ENCODE measurements at regions not wholly inside any gene's neighbourhood (a gene's known extent, or its start where the extent isn't known, plus 50 kb on each side); places are given as distances from the start of the nearest gene placed in this dataset.

DNA sequence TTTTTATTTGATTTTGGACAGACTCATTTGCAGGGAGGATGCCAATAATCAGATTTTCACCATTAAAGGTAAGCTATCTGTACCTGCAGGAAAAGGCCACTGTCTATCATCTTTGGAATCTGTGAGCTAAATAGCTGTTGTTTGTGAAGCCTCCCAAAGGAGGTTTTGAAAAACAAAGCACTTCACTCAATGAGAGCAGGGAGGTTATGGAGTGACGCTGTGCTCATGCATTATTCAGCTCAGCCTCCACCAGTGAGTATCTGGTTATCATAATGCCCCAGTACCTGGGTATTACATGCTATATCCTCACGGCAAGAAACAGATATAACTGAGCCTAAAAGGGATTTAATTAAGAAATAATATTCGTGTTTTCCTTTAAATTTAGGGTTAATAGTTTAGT lies 189.6 kb upstream of the PIK3C3 start:
- Histone ChIP-seq H4K20me1 (ENCODE audit: insufficient read depth, low read length) (no peaks in the 10 kb centered on the region), H3K4me2 (ENCODE audit: low read length) (no peak overlapping the region), H3K79me2 (ENCODE audit: insufficient read depth, low read depth, low read length) (no peaks in the 10 kb centered on the region), H2AFZ (ENCODE audit: low read length) (no peak overlapping the region), H3K4me3 (ENCODE audit: low read depth, low read length, poor library complexity, severe bottlenecking) (no peak overlapping the region), H3K9me2 (ENCODE audit: insufficient read depth, low read length) (no peaks in the 10 kb centered on the region), H3K9me3 (ENCODE audit: low read length) (no peaks in the 10 kb centered on the region), H3K36me3 (ENCODE audit: insufficient read depth, low read length) (no peaks in the 10 kb centered on the region), H3K27ac (ENCODE audit: low read depth, low read length, poor library complexity, severe bottlenecking) (no peak overlapping the region), H3K4me1 (ENCODE audit: insufficient read depth, low read length, poor library complexity, severe bottlenecking) (no peaks in the 10 kb centered on the region)
- TF ChIP-seq, protein P1, sequence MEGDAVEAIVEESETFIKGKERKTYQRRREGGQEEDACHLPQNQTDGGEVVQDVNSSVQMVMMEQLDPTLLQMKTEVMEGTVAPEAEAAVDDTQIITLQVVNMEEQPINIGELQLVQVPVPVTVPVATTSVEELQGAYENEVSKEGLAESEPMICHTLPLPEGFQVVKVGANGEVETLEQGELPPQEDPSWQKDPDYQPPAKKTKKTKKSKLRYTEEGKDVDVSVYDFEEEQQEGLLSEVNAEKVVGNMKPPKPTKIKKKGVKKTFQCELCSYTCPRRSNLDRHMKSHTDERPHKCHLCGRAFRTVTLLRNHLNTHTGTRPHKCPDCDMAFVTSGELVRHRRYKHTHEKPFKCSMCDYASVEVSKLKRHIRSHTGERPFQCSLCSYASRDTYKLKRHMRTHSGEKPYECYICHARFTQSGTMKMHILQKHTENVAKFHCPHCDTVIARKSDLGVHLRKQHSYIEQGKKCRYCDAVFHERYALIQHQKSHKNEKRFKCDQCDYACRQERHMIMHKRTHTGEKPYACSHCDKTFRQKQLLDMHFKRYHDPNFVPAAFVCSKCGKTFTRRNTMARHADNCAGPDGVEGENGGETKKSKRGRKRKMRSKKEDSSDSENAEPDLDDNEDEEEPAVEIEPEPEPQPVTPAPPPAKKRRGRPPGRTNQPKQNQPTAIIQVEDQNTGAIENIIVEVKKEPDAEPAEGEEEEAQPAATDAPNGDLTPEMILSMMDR (conservative IDR thresholded peaks at IDR 0.05; ENCODE audit: low read length): no peak
- TF ChIP-seq EZH2phosphoT487 (IDR thresholded peaks at IDR 0.05; ENCODE audit: borderline replicate concordance, low read depth, low read length): no peak
- POLR2A ChIA-PET: no interaction called here
- intact Hi-C loops (cut with micrococcal nuclease; ENCODE audit: unreplicated experiment): no loop called here
- DNase-seq (ENCODE audit: low spot score): no peak
- CTCF ChIA-PET (ENCODE audit: unreplicated experiment): no interaction called here
- no TSS peak for BruUV-seq (replicated peaks)

DNA sequence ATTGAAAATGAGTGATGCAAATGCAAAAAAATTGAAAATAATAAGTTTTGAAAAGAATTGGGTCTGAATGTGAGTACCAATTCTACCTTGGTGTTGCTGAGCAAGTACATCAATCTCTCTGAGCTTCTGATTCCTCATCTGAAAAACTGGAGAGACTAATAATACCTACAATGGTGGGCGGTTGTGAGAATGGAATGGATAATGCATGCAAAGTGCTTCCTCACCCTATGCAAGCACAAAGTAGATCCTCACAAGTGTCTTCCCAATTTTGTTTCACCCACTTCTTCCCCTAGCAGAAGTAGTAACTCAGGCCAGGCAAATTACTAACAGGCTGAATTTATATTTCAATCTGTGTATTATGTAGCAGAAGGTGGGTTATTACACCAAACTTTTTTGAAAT lies 191.7 kb upstream of the PIK3C3 start:
- Histone ChIP-seq H3K79me2 (ENCODE audit: insufficient read depth, low read depth, low read length) (no peaks in the 10 kb centered on the region), H3K9me2 (ENCODE audit: insufficient read depth, low read length) (no peaks in the 10 kb centered on the region), H3K4me3 (ENCODE audit: low read depth, low read length, poor library complexity, severe bottlenecking) (no peak overlapping the region), H3K4me2 (ENCODE audit: low read length) (no peak overlapping the region), H3K27ac (ENCODE audit: low read depth, low read length, poor library complexity, severe bottlenecking) (no peak overlapping the region), H4K20me1 (ENCODE audit: insufficient read depth, low read length) (no peaks in the 10 kb centered on the region), H3K9me3 (ENCODE audit: low read length) (no peaks in the 10 kb centered on the region), H3K36me3 (ENCODE audit: insufficient read depth, low read length) (no peaks in the 10 kb centered on the region), H2AFZ (ENCODE audit: low read length) (no peak overlapping the region), H3K4me1 (ENCODE audit: insufficient read depth, low read length, poor library complexity, severe bottlenecking) (no peaks in the 10 kb centered on the region)
- ChIA-PET CTCF (ENCODE audit: unreplicated experiment) (no interaction called here), POLR2A (no interaction called here)
- no peak for DNase-seq (ENCODE audit: low spot score)
- BruUV-seq (replicated peaks): no TSS peak
- intact Hi-C loops (cut with micrococcal nuclease; ENCODE audit: unreplicated experiment): no loop called here
- TF ChIP-seq, protein P1 (conservative IDR thresholded peaks at IDR 0.05; ENCODE audit: low read length): no peak
- no peak for TF ChIP-seq EZH2phosphoT487 (IDR thresholded peaks at IDR 0.05; ENCODE audit: borderline replicate concordance, low read depth, low read length)

DNA sequence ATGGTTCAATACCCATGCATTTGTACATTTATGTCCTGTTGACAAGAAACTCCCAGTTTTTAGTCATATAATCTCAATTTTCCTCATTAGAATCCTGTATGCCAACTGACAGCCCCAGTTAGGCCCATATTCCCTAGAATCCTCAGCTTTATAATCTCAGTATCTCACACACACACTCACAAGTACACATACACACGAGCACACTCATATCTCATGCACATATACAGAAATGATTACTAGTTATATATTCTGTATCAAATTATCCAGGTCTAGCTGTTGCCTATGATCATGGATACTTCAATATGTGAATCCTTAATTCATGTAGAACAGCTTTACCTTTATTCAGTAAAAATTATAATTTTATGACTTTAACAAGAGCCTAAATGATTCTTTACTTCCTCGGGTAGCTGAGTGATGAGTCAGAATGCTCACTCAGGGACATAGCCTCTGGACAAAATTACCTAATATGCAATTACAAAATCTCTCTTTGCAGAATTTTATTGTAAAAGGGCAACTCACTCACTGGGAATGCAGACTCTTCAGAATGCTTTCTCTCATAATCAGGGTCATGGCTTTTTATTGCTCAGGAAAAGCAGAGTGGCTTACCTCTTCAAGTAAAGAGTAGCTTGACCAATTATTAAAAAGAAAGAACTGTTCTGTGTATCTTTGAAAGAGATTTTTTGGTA lies 193.6 kb upstream of the PIK3C3 start:
- no TSS peak for BruUV-seq (replicated peaks)
- Histone ChIP-seq H3K4me3 (ENCODE audit: low read depth, low read length, poor library complexity, severe bottlenecking) (no peak overlapping the region), H3K36me3 (ENCODE audit: insufficient read depth, low read length) (no peaks in the 10 kb centered on the region), H3K4me2 (ENCODE audit: low read length) (no peak overlapping the region), H3K9me3 (ENCODE audit: low read length) (no peaks in the 10 kb centered on the region), H3K27ac (ENCODE audit: low read depth, low read length, poor library complexity, severe bottlenecking) (no peak overlapping the region), H4K20me1 (ENCODE audit: insufficient read depth, low read length) (no peaks in the 10 kb centered on the region), H2AFZ (ENCODE audit: low read length) (no peak overlapping the region), H3K4me1 (ENCODE audit: insufficient read depth, low read length, poor library complexity, severe bottlenecking) (no peaks in the 10 kb centered on the region), H3K79me2 (ENCODE audit: insufficient read depth, low read depth, low read length) (no peaks in the 10 kb centered on the region), H3K9me2 (ENCODE audit: insufficient read depth, low read length) (no peaks in the 10 kb centered on the region)
- intact Hi-C loops (cut with micrococcal nuclease; ENCODE audit: unreplicated experiment): no loop called here
- DNase-seq (ENCODE audit: low spot score): no peak
- ChIA-PET CTCF (ENCODE audit: unreplicated experiment) (no interaction called here), POLR2A (no interaction called here)
- TF ChIP-seq, protein P1 (conservative IDR thresholded peaks at IDR 0.05; ENCODE audit: low read length): no peak
- TF ChIP-seq EZH2phosphoT487 (IDR thresholded peaks at IDR 0.05; ENCODE audit: borderline replicate concordance, low read depth, low read length): no peak
